ENCODE measurements at regions not wholly inside any gene's neighbourhood (a gene's known extent, or its start where the extent isn't known, plus 50 kb on each side); places are given as distances from the start of the nearest gene placed in this dataset.

DNA sequence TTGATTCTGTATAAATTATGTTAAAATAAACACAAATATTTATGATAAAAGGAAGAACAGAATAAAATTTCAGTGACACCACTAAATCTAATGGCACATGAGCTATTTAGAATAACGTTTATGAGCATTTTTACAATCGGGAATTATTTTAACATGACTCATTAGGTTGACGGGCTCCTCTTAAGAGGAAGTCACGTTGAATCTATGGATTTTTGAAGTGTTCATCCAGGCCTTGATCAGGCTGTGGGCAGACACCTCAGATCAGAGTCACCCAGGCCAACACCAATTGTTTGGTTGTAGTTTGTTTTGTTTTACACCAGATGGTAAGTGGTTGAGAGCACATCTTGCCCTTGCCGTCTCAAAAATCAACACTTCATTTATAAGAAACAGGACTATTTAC lies 257.8 kb downstream of the FOXO1 start:
- H3K23ac ChIP-seq (ENCODE audit: low read depth, low read length, poor library complexity), result no peak overlapping the region
- peaks cover 3 to 4% of the 10 kb centered on the region in 2 donors for H3K9me3 ChIP-seq (replicated peaks in 1 of 2; ENCODE audit: control insufficient read depth in 2 of 2, insufficient read depth in 1 of 2, low read depth in 1 of 2, low read length in 2 of 2)
- H2BK15ac ChIP-seq (ENCODE audit: low read length), result no peak overlapping the region
- no peaks in the 10 kb centered on the region for H3K27me3 ChIP-seq (ENCODE audit: control insufficient read depth in 3 of 3, insufficient read depth in 3 of 3, low read depth in 1 of 3, low read length in 3 of 3)
- no CpG with 5 or more reads among the region's 5 CpGs for WGBS, 2 donors (ENCODE audit: extremely low coverage in 2 of 2, insufficient read length in 2 of 2, insufficient replicate concordance in 1 of 2)
- no peaks in the 10 kb centered on the region for H3K79me1 ChIP-seq (ENCODE audit: low read depth, low read length)
- H3K4me2 ChIP-seq (ENCODE audit: insufficient read depth, low read length, poor library complexity, severe bottlenecking), result no peak overlapping the region
- no peak overlapping the region for H2BK5ac ChIP-seq (ENCODE audit: low read length)
- no peak overlapping the region for H3K14ac ChIP-seq (ENCODE audit: low read length)
- H3K18ac ChIP-seq (ENCODE audit: low read length), result no peak overlapping the region
- no peak overlapping the region for H4K8ac ChIP-seq (ENCODE audit: low read depth, low read length)
- H2BK120ac ChIP-seq (ENCODE audit: low read depth, low read length), result no peak overlapping the region
- peaks cover 0 to 2% of the 10 kb centered on the region in 2 donors for H3K4me1 ChIP-seq (ENCODE audit: control insufficient read depth in 2 of 2, insufficient read depth in 1 of 2, low read depth in 1 of 2, low read length in 2 of 2)
- H3K4ac ChIP-seq (ENCODE audit: low read length), result no peak overlapping the region
- no peak for DNase-seq (ENCODE audit: low spot score)
- no peak overlapping the region for H4K91ac ChIP-seq (ENCODE audit: low read depth, low read length, poor library complexity)
- H3K4me3 ChIP-seq (ENCODE audit: low read length in 2 of 2), result no peak overlapping the region
- no peak overlapping the region for H2BK12ac ChIP-seq (ENCODE audit: low read length)
- no peaks in the 10 kb centered on the region for H3K36me3 ChIP-seq (replicated peaks in 1 of 2; ENCODE audit: control insufficient read depth in 2 of 2, insufficient read depth in 2 of 2, low read length in 2 of 2)
- H2AK5ac ChIP-seq (ENCODE audit: low read depth, low read length), result no peak overlapping the region
- H2AFZ ChIP-seq (ENCODE audit: low read length), result no peak overlapping the region
- H3K27ac ChIP-seq (replicated peaks; ENCODE audit: low read length), result no peak overlapping the region
- no peak overlapping the region for H3K9ac ChIP-seq (ENCODE audit: low read depth, low read length, poor library complexity)

DNA sequence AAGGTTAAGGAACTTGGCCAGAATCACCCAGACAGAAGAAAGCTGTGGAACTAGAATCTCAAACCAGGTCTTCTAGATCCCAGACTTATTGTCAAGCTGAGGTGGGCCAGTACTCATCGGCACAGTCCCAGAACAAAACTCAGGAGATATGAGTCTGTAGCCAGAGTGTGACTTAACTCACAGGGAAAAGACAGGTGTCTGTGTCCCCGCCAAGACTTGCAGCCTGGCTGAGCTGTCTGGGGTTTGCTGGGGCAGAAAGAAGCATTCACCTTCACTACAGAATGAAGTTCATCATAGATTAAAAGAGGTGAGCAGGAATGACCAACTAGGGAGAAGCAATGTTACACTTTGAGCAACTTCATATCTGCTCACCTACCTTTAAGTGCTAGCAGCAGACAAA lies 257.2 kb downstream of the FOXO1 start:
- Histone ChIP-seq H3K79me1 (ENCODE audit: low read depth, low read length) (no peaks in the 10 kb centered on the region), H3K4ac (ENCODE audit: low read length) (no peak overlapping the region), H3K14ac (ENCODE audit: low read length) (no peak overlapping the region), H3K27me3 (ENCODE audit: control insufficient read depth in 3 of 3, insufficient read depth in 3 of 3, low read depth in 1 of 3, low read length in 3 of 3) (no peaks in the 10 kb centered on the region), H2AK5ac (ENCODE audit: low read depth, low read length) (no peak overlapping the region), H3K23ac (ENCODE audit: low read depth, low read length, poor library complexity) (no peak overlapping the region), H3K9ac (ENCODE audit: low read depth, low read length, poor library complexity) (no peak overlapping the region), H3K36me3 (replicated peaks in 1 of 2; ENCODE audit: control insufficient read depth in 2 of 2, insufficient read depth in 2 of 2, low read length in 2 of 2) (no peaks in the 10 kb centered on the region), H3K27ac (replicated peaks; ENCODE audit: low read length) (no peak overlapping the region), H4K8ac (ENCODE audit: low read depth, low read length) (no peak overlapping the region), H3K4me3 (ENCODE audit: low read length in 2 of 2) (no peak overlapping the region), H3K18ac (ENCODE audit: low read length) (no peak overlapping the region), H3K9me3 (replicated peaks in 1 of 2; ENCODE audit: control insufficient read depth in 2 of 2, insufficient read depth in 1 of 2, low read depth in 1 of 2, low read length in 2 of 2) (peaks cover 3 to 4% of the 10 kb centered on the region in 2 donors), H2BK12ac (ENCODE audit: low read length) (no peak overlapping the region), H2AFZ (ENCODE audit: low read length) (no peak overlapping the region), H2BK120ac (ENCODE audit: low read depth, low read length) (no peak overlapping the region), H3K4me1 (ENCODE audit: control insufficient read depth in 2 of 2, insufficient read depth in 1 of 2, low read depth in 1 of 2, low read length in 2 of 2) (no peaks in the 10 kb centered on the region), H2BK15ac (ENCODE audit: low read length) (no peak overlapping the region), H4K91ac (ENCODE audit: low read depth, low read length, poor library complexity) (no peak overlapping the region), H2BK5ac (ENCODE audit: low read length) (no peak overlapping the region), H3K4me2 (ENCODE audit: insufficient read depth, low read length, poor library complexity, severe bottlenecking) (no peak overlapping the region)
- DNase-seq (ENCODE audit: low spot score), result no peak
- WGBS, 2 donors (ENCODE audit: extremely low coverage in 2 of 2, insufficient read length in 2 of 2, insufficient replicate concordance in 1 of 2), result no CpG with 5 or more reads among the region's 2 CpGs

DNA sequence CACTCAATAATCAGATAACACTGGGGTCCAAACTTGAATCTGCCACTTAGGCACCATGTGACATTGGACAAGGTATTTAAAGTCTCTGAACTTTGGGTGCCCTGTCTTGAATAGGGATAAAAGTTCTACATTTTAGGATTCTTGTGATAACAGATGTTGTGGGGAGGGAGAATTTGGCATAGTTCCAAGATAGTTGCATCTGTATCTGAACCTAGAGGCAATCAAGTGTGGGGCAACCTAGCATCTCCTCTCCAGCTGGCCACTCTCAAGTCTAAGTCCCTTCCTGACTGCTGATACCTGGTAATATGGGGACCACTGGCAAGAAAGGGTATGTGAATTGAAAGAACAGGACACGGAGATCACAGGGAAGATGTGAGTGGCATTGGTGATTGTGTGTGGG lies 256.1 kb downstream of the FOXO1 start:
- peaks cover 3 to 4% of the 10 kb centered on the region in 2 donors for H3K9me3 ChIP-seq (replicated peaks in 1 of 2; ENCODE audit: control insufficient read depth in 2 of 2, insufficient read depth in 1 of 2, low read depth in 1 of 2, low read length in 2 of 2)
- WGBS, 2 donors (ENCODE audit: extremely low coverage in 2 of 2, insufficient read length in 2 of 2, insufficient replicate concordance in 1 of 2), result no CpG with 5 or more reads among the region's 1 CpG
- no peak overlapping the region for H3K23ac ChIP-seq (ENCODE audit: low read depth, low read length, poor library complexity)
- H3K36me3 ChIP-seq (replicated peaks in 1 of 2; ENCODE audit: control insufficient read depth in 2 of 2, insufficient read depth in 2 of 2, low read length in 2 of 2), result no peaks in the 10 kb centered on the region
- H2BK12ac ChIP-seq (ENCODE audit: low read length), result no peak overlapping the region
- no peak overlapping the region for H3K9ac ChIP-seq (ENCODE audit: low read depth, low read length, poor library complexity)
- no peak overlapping the region for H3K4me2 ChIP-seq (ENCODE audit: insufficient read depth, low read length, poor library complexity, severe bottlenecking)
- no peak overlapping the region for H3K14ac ChIP-seq (ENCODE audit: low read length)
- H2AK5ac ChIP-seq (ENCODE audit: low read depth, low read length), result no peak overlapping the region
- no peak overlapping the region for H4K91ac ChIP-seq (ENCODE audit: low read depth, low read length, poor library complexity)
- H2AFZ ChIP-seq (ENCODE audit: low read length), result no peak overlapping the region
- H2BK15ac ChIP-seq (ENCODE audit: low read length), result no peak overlapping the region
- no peak overlapping the region for H4K8ac ChIP-seq (ENCODE audit: low read depth, low read length)
- H3K27ac ChIP-seq (replicated peaks; ENCODE audit: low read length), result no peak overlapping the region
- H3K4me1 ChIP-seq (ENCODE audit: control insufficient read depth in 2 of 2, insufficient read depth in 1 of 2, low read depth in 1 of 2, low read length in 2 of 2), result no peaks in the 10 kb centered on the region
- DNase-seq (ENCODE audit: low spot score), result no peak
- no peak overlapping the region for H3K18ac ChIP-seq (ENCODE audit: low read length)
- no peak overlapping the region for H2BK5ac ChIP-seq (ENCODE audit: low read length)
- H3K27me3 ChIP-seq (ENCODE audit: control insufficient read depth in 3 of 3, insufficient read depth in 3 of 3, low read depth in 1 of 3, low read length in 3 of 3), result no peaks in the 10 kb centered on the region
- no peaks in the 10 kb centered on the region for H3K79me1 ChIP-seq (ENCODE audit: low read depth, low read length)
- H3K4ac ChIP-seq (ENCODE audit: low read length), result no peak overlapping the region
- H2BK120ac ChIP-seq (ENCODE audit: low read depth, low read length), result no peak overlapping the region
- H3K4me3 ChIP-seq (ENCODE audit: low read length in 2 of 2), result no peak overlapping the region

DNA sequence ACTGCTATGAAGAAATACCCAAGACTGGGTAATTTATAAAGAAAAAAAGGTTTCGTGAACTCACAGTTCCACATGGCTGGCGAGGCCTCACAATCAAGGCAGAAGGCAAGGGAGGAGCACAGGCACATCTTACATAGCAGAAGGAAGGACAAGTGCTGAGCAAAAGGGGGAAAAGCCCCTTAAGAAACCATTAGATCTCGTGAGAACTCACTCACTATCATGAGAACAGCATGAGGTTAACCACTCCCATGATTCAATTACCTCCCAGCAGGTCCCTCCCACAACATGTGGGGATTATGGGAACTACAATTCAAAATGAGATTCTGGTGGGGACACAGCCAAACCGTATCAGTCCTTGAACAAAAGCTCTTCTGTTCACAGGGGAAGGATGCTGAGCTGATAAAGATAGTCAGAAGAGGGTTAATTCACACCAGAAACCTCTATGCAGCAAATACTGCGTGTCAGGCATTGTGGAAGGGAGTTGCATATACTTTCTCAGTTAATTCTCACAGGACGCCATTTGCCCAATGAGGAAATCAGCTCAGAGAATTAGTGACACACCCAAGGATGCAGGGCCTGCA lies 246.2 kb downstream of the FOXO1 start:
- WGBS, 2 donors (ENCODE audit: extremely low coverage in 2 of 2, insufficient read length in 2 of 2, insufficient replicate concordance in 1 of 2), result no CpG with 5 or more reads among the region's 6 CpGs
- DNase-seq (ENCODE audit: low spot score), result no peak

More for the DNA sequence above, 246.2 kb downstream of the FOXO1 start:
- H2BK12ac ChIP-seq (ENCODE audit: low read length), result no peak overlapping the region
- no peaks in the 10 kb centered on the region for H3K27me3 ChIP-seq (ENCODE audit: control insufficient read depth in 3 of 3, insufficient read depth in 3 of 3, low read depth in 1 of 3, low read length in 3 of 3)
- H3K27ac ChIP-seq (replicated peaks; ENCODE audit: low read length), result no peak overlapping the region
- no peak overlapping the region for H2AFZ ChIP-seq (ENCODE audit: low read length)
- no peak overlapping the region for H3K4me3 ChIP-seq (ENCODE audit: low read length in 2 of 2)
- no peaks in the 10 kb centered on the region for H3K36me3 ChIP-seq (replicated peaks in 1 of 2; ENCODE audit: control insufficient read depth in 2 of 2, insufficient read depth in 2 of 2, low read length in 2 of 2)
- no peak overlapping the region for H2BK15ac ChIP-seq (ENCODE audit: low read length)
- H3K79me1 ChIP-seq (ENCODE audit: low read depth, low read length), result no peaks in the 10 kb centered on the region
- H2BK5ac ChIP-seq (ENCODE audit: low read length), result no peak overlapping the region
- H3K4me1 ChIP-seq (ENCODE audit: control insufficient read depth in 2 of 2, insufficient read depth in 1 of 2, low read depth in 1 of 2, low read length in 2 of 2), result no peaks in the 10 kb centered on the region
- H3K18ac ChIP-seq (ENCODE audit: low read length), result no peak overlapping the region
- H3K23ac ChIP-seq (ENCODE audit: low read depth, low read length, poor library complexity), result no peak overlapping the region
- no peak overlapping the region for H3K4ac ChIP-seq (ENCODE audit: low read length)
- H3K9ac ChIP-seq (ENCODE audit: low read depth, low read length, poor library complexity), result no peak overlapping the region
- no peak overlapping the region for H3K4me2 ChIP-seq (ENCODE audit: insufficient read depth, low read length, poor library complexity, severe bottlenecking)
- H3K14ac ChIP-seq (ENCODE audit: low read length), result no peak overlapping the region
- H2BK120ac ChIP-seq (ENCODE audit: low read depth, low read length), result no peak overlapping the region
- H3K9me3 ChIP-seq (replicated peaks in 1 of 2; ENCODE audit: control insufficient read depth in 2 of 2, insufficient read depth in 1 of 2, low read depth in 1 of 2, low read length in 2 of 2), result no peaks in the 10 kb centered on the region
- no peak overlapping the region for H4K91ac ChIP-seq (ENCODE audit: low read depth, low read length, poor library complexity)
- no peak overlapping the region for H4K8ac ChIP-seq (ENCODE audit: low read depth, low read length)
- no peak overlapping the region for H2AK5ac ChIP-seq (ENCODE audit: low read depth, low read length)

Measured in neuronal stem cell (in vitro differentiated cells).